ENCODE measurements at regions not wholly inside any gene's neighbourhood (a gene's known extent, or its start where the extent isn't known, plus 50 kb on each side); places are given as distances from the start of the nearest gene placed in this dataset.

DNA sequence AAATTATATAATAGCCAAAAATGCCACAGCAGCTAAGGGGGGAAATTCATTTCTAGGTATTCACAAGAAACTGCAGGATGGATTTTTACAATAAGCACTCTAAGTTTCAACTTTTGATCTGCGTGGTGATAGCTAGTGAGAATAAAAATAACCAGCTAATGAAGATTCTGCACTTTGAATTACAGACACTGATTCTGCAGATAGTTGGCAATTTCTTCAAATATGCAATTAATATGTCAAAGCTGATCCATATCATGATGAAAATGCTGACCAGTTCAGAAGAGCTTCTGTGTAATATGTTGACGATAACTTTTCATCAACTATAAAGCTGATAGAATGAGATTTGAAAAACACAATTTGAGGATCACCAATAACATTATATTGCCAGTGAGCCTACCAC, 1272.9 kb downstream of the EFNB2 start:
- TF ChIP-seq EZH2 (IDR thresholded peaks at IDR 0.05) (no peak), CBX3 (IDR thresholded peaks at IDR 0.05; ENCODE audit: low read depth) (no peak), EZH2phosphoT487 (IDR thresholded peaks at IDR 0.05; ENCODE audit: borderline replicate concordance) (no peak), ELF1 (IDR thresholded peaks at IDR 0.05; ENCODE audit: borderline replicate concordance, low read depth) (no peak), SRF (IDR thresholded peaks at IDR 0.05; ENCODE audit: low read depth) (no peak)
- TF ChIP-seq, protein P1, sequence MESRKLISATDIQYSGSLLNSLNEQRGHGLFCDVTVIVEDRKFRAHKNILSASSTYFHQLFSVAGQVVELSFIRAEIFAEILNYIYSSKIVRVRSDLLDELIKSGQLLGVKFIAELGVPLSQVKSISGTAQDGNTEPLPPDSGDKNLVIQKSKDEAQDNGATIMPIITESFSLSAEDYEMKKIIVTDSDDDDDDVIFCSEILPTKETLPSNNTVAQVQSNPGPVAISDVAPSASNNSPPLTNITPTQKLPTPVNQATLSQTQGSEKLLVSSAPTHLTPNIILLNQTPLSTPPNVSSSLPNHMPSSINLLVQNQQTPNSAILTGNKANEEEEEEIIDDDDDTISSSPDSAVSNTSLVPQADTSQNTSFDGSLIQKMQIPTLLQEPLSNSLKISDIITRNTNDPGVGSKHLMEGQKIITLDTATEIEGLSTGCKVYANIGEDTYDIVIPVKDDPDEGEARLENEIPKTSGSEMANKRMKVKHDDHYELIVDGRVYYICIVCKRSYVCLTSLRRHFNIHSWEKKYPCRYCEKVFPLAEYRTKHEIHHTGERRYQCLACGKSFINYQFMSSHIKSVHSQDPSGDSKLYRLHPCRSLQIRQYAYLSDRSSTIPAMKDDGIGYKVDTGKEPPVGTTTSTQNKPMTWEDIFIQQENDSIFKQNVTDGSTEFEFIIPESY (IDR thresholded peaks at IDR 0.05; ENCODE audit: extremely low read depth, insufficient replicate concordance, low read length): no peak
- TF ChIP-seq, protein P2, sequence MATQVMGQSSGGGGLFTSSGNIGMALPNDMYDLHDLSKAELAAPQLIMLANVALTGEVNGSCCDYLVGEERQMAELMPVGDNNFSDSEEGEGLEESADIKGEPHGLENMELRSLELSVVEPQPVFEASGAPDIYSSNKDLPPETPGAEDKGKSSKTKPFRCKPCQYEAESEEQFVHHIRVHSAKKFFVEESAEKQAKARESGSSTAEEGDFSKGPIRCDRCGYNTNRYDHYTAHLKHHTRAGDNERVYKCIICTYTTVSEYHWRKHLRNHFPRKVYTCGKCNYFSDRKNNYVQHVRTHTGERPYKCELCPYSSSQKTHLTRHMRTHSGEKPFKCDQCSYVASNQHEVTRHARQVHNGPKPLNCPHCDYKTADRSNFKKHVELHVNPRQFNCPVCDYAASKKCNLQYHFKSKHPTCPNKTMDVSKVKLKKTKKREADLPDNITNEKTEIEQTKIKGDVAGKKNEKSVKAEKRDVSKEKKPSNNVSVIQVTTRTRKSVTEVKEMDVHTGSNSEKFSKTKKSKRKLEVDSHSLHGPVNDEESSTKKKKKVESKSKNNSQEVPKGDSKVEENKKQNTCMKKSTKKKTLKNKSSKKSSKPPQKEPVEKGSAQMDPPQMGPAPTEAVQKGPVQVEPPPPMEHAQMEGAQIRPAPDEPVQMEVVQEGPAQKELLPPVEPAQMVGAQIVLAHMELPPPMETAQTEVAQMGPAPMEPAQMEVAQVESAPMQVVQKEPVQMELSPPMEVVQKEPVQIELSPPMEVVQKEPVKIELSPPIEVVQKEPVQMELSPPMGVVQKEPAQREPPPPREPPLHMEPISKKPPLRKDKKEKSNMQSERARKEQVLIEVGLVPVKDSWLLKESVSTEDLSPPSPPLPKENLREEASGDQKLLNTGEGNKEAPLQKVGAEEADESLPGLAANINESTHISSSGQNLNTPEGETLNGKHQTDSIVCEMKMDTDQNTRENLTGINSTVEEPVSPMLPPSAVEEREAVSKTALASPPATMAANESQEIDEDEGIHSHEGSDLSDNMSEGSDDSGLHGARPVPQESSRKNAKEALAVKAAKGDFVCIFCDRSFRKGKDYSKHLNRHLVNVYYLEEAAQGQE (IDR thresholded peaks at IDR 0.05; ENCODE audit: low read depth): no peak
- TF ChIP-seq, protein P3, sequence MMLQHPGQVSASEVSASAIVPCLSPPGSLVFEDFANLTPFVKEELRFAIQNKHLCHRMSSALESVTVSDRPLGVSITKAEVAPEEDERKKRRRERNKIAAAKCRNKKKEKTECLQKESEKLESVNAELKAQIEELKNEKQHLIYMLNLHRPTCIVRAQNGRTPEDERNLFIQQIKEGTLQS (IDR thresholded peaks at IDR 0.05): no peak
- H2AFZ ChIP-seq (ENCODE audit: low read depth, low read length, poor library complexity, severe bottlenecking): no peak overlapping the region
- DNase-seq (ENCODE audit: low read depth, low spot score): no peak
- no peak overlapping the region for H3K27ac ChIP-seq (ENCODE audit: low read depth, low read length)
- H4K20me1 ChIP-seq (ENCODE audit: insufficient read depth): no peaks in the 10 kb centered on the region
- ATAC-seq: no peak
- no peak overlapping the region for H3K4me3 ChIP-seq (replicated peaks in 1 of 2; ENCODE audit: low read depth in 1 of 2, low read length in 2 of 2)
- CTCF ChIA-PET: no interaction called here
- H3K36me3 ChIP-seq (ENCODE audit: control insufficient read depth in 1 of 2, insufficient read depth in 2 of 2, low read length in 2 of 2): no peaks in the 10 kb centered on the region
- RAD21 ChIA-PET (ENCODE audit: low non-redundant PET in 1 of 2, low total read pairs in 2 of 2, uncharacterized antibody in 2 of 2, unreplicated experiment in 2 of 2): no interaction called here
- POLR2A ChIA-PET: no interaction called here
- H3K9me3 ChIP-seq (ENCODE audit: control insufficient read depth in 1 of 2, insufficient read depth in 1 of 2, low read depth in 1 of 2, low read length in 2 of 2): no peaks in the 10 kb centered on the region
- H3K9ac ChIP-seq (ENCODE audit: low read length): no peak overlapping the region
- no TSS peak for BruUV-seq (replicated peaks)
- intact Hi-C loops (cut with micrococcal nuclease): no loop called here
- H3K4me2 ChIP-seq (ENCODE audit: low read length): no peak overlapping the region
- no peaks in the 10 kb centered on the region for H3K4me1 ChIP-seq (ENCODE audit: control insufficient read depth in 1 of 2, insufficient read depth in 2 of 2, low read length in 2 of 2)
- H3K9me2 ChIP-seq (ENCODE audit: insufficient read depth): no peaks in the 10 kb centered on the region
- no peaks in the 10 kb centered on the region for H3K27me3 ChIP-seq (ENCODE audit: insufficient read depth, low read length)
- H3K79me2 ChIP-seq (ENCODE audit: insufficient read depth, low read length): no peaks in the 10 kb centered on the region

Data from HCT116 (cell line).